ENCODE measurements at regions not wholly inside any gene's neighbourhood (a gene's known extent, or its start where the extent isn't known, plus 50 kb on each side); places are given as distances from the start of the nearest gene placed in this dataset.

DNA sequence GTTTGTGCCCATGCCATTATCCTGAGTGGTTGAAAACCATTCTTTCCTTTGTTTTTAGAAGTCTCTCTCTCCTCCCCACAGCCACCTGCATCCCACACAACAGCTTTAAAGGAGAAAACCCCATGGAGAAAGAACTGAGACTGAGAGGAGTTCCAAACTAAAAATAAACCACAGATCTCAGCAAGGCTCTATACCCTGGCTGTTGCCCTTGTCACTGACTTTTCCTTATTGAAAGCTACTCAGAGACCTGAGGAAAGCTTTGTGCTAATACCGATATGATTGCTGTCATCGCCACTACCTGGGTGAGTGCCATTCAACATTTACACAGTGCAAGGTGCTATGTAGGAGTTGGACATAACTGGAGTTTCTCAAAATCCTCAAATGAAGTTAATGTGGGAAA, 55.5 kb upstream of the RASGRP1 start:
- no peaks in the 10 kb centered on the region for H3K9me3 Mint-ChIP-seq (ENCODE audit: unreplicated experiment)
- BruUV-seq (replicated peaks): no TSS peak
- intact Hi-C loops (cut with micrococcal nuclease; ENCODE audit: unreplicated experiment): no loop called here
- Histone ChIP-seq H3K4me3 (ENCODE audit: low read depth, low read length) (no peak overlapping the region), H3K4me1 (peaks cover 28% of the 10 kb centered on the region), H3K36me3 (ENCODE audit: control insufficient read depth, insufficient read depth, low read length) (no peaks in the 10 kb centered on the region), H3K27me3 (replicated peaks; ENCODE audit: control insufficient read depth, insufficient read depth, low read length) (no peaks in the 10 kb centered on the region), H3K9me3 (no peaks in the 10 kb centered on the region)
- H3K27ac Mint-ChIP-seq (ENCODE audit: unreplicated experiment): no peak overlapping the region
- no peak overlapping the region for H3K4me3 Mint-ChIP-seq (ENCODE audit: unreplicated experiment)
- H3K27me3 Mint-ChIP-seq (ENCODE audit: insufficient read depth, unreplicated experiment): no peaks in the 10 kb centered on the region
- no peaks in the 10 kb centered on the region for H3K36me3 Mint-ChIP-seq (ENCODE audit: insufficient read depth, unreplicated experiment)
- CTCF ChIA-PET: no interaction called here
- DNase-seq: no peak
- POLR2A ChIA-PET: no interaction called here
- TF ChIP-seq, protein P1, sequence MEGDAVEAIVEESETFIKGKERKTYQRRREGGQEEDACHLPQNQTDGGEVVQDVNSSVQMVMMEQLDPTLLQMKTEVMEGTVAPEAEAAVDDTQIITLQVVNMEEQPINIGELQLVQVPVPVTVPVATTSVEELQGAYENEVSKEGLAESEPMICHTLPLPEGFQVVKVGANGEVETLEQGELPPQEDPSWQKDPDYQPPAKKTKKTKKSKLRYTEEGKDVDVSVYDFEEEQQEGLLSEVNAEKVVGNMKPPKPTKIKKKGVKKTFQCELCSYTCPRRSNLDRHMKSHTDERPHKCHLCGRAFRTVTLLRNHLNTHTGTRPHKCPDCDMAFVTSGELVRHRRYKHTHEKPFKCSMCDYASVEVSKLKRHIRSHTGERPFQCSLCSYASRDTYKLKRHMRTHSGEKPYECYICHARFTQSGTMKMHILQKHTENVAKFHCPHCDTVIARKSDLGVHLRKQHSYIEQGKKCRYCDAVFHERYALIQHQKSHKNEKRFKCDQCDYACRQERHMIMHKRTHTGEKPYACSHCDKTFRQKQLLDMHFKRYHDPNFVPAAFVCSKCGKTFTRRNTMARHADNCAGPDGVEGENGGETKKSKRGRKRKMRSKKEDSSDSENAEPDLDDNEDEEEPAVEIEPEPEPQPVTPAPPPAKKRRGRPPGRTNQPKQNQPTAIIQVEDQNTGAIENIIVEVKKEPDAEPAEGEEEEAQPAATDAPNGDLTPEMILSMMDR (IDR thresholded peaks at IDR 0.05; ENCODE audit: insufficient read depth in 1 of 2, low read depth in 1 of 2, low read length in 1 of 2, severe bottlenecking in 1 of 2, unreplicated experiment in 1 of 2): no peak
- peaks cover 20% of the 10 kb centered on the region for H3K4me1 Mint-ChIP-seq (ENCODE audit: low read depth, unreplicated experiment)

DNA sequence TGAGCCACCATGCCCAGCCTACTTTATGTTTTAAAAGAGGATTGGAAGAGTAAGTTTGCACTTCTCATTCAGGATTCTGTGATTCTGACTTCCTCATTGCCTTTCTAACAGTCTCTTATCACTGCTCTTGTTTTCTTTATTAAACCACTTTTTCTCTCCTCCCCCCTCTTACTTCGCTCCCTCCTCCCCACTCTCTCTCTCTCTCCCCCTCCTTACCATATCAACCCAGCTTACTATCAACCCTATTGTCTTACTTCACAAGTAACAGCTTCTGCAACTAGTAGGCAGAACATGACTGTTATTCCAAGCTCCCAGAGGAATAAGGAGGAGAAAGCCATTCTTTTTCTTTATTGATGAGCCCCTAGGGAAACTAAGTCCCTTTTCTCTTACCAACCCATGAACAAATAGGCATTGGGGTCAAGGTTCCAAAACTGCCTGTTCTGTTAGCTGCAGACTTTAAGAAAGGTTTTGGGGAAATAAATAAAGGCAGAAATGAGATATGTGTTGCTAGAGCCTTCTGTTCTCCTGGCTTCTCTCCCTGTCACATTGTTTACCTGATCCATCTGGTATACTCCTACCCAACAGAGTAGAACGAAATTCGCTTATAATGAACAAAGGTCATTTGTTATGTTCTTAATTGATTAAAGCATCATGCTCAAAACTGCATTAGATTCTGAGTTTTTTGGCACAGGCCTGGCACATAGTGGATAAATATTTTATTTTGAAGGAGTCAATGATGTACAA, 56.4 kb upstream of the RASGRP1 start:
- Mint-ChIP-seq H3K27me3 (ENCODE audit: insufficient read depth, unreplicated experiment) (no peaks in the 10 kb centered on the region), H3K4me3 (ENCODE audit: unreplicated experiment) (no peak overlapping the region), H3K4me1 (ENCODE audit: low read depth, unreplicated experiment) (peaks cover 22% of the 10 kb centered on the region), H3K9me3 (ENCODE audit: unreplicated experiment) (no peaks in the 10 kb centered on the region), H3K36me3 (ENCODE audit: insufficient read depth, unreplicated experiment) (no peaks in the 10 kb centered on the region), H3K27ac (ENCODE audit: unreplicated experiment) (no peak overlapping the region)
- H3K36me3 ChIP-seq (ENCODE audit: control insufficient read depth, insufficient read depth, low read length): no peaks in the 10 kb centered on the region
- H3K9me3 ChIP-seq: no peaks in the 10 kb centered on the region
- TF ChIP-seq, protein P1 (IDR thresholded peaks at IDR 0.05; ENCODE audit: insufficient read depth in 1 of 2, low read depth in 1 of 2, low read length in 1 of 2, severe bottlenecking in 1 of 2, unreplicated experiment in 1 of 2): no peak
- intact Hi-C loops (cut with micrococcal nuclease; ENCODE audit: unreplicated experiment): no loop called here
- ChIA-PET POLR2A (no interaction called here), CTCF (no interaction called here)
- no TSS peak for BruUV-seq (replicated peaks)
- DNase-seq: no peak
- H3K27me3 ChIP-seq (replicated peaks; ENCODE audit: control insufficient read depth, insufficient read depth, low read length): no peaks in the 10 kb centered on the region
- no peak overlapping the region for H3K4me3 ChIP-seq (ENCODE audit: low read depth, low read length)
- peaks cover 34% of the 10 kb centered on the region for H3K4me1 ChIP-seq

DNA sequence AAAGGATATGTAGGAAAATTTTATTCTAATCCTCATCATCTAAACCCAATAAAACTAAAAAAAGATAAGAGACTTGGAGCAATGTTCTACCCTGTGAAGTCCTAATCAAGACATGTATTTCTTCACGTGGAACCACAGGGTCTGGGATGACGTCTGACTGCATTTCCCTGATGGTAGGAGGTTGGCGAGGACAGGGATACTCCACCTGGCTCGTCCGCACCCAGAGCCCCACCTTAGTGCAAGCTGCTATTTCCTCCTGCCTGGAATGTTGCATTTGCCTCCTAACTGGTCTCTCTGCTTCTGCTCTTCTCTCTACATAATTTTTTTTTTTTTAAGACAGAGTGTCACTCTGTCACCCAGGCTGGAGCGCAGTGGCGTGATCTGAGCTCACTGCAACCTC, 57.7 kb upstream of the RASGRP1 start:
- TF ChIP-seq, protein P1 (IDR thresholded peaks at IDR 0.05; ENCODE audit: insufficient read depth in 1 of 2, low read depth in 1 of 2, low read length in 1 of 2, severe bottlenecking in 1 of 2, unreplicated experiment in 1 of 2): no peak
- Mint-ChIP-seq H3K9me3 (ENCODE audit: unreplicated experiment) (no peaks in the 10 kb centered on the region), H3K27me3 (ENCODE audit: insufficient read depth, unreplicated experiment) (no peaks in the 10 kb centered on the region), H3K36me3 (ENCODE audit: insufficient read depth, unreplicated experiment) (no peaks in the 10 kb centered on the region), H3K27ac (ENCODE audit: unreplicated experiment) (no peak overlapping the region), H3K4me1 (ENCODE audit: low read depth, unreplicated experiment) (peaks cover 28% of the 10 kb centered on the region), H3K4me3 (ENCODE audit: unreplicated experiment) (no peak overlapping the region)
- intact Hi-C loops (cut with micrococcal nuclease; ENCODE audit: unreplicated experiment): no loop called here
- Histone ChIP-seq H3K27me3 (replicated peaks; ENCODE audit: control insufficient read depth, insufficient read depth, low read length) (no peaks in the 10 kb centered on the region), H3K9me3 (no peaks in the 10 kb centered on the region), H3K36me3 (ENCODE audit: control insufficient read depth, insufficient read depth, low read length) (no peaks in the 10 kb centered on the region), H3K4me1 (peaks cover 39% of the 10 kb centered on the region), H3K4me3 (ENCODE audit: low read depth, low read length) (no peak overlapping the region)
- no peak for DNase-seq
- ChIA-PET POLR2A (no interaction called here), CTCF (interaction anchor here (0.6 kb wide), 1 partner anchor 21 kb away, joined by 3 read pairs; no protein-coding TSS in a partner anchor)
- no TSS peak for BruUV-seq (replicated peaks)

All from Caco-2 (cell line).